H1 (cell line): ENCODE measurements at regions not wholly inside any gene's neighbourhood (a gene's known extent, or its start where the extent isn't known, plus 50 kb on each side); places are given as distances from the start of the nearest gene placed in this dataset.

Experiments
- CTCF ChIA-PET: fragments of 300-600 bp; sonication (Branson Sonifier 250); formaldehyde crosslinking; loops from one replicate; lab custom pipeline; 2021; ENCODE audit not compliant: partially characterized antibody; lab: Charles Lee
- POLR2A ChIA-PET: fragments of 300-600 bp; sonication (Branson Sonifier 250); formaldehyde crosslinking; loops from one replicate; lab custom pipeline; 2021; ENCODE audit warnings: inconsistent platforms; ENCODE audit not compliant: partially characterized antibody; lab: Charles Lee
- DNase-seq, 2 experiments: peaks; one replicate each; pipeline versions ENCODE4 v3.0.0 to v3.0.0-alpha.2; 2010 to 2022; ENCODE audit warnings: low spot score in 2 of 2, low read depth in 1 of 2, mixed read lengths in 1 of 2
- FAIRE-seq: peaks from 2 replicates; lab custom pipeline; 2011; peaks lifted over from hg19 to GRCh38; lab: Jason Lieb, UNC
- H2AFZ ChIP-seq: 2 replicates; pipeline ENCODE4 v1.8.1; 2012; ENCODE audit warnings: low read length, inconsistent platforms
- H2AK5ac ChIP-seq: 2 replicates; pipeline ENCODE4 v1.6.1; 2013; ENCODE audit warnings: low read depth, low read length
- H2BK120ac ChIP-seq: replicated peaks from 2 replicates; pipeline ENCODE3; 2013; ENCODE audit warnings: low read depth, low read length, inconsistent platforms
- H2BK12ac ChIP-seq: 2 replicates; pipeline ENCODE4 v1.6.1; 2013; ENCODE audit warnings: low read depth, low read length
- H2BK15ac ChIP-seq: 2 replicates; pipeline ENCODE4 v1.6.1; 2013; ENCODE audit warnings: low read length
- H2BK20ac ChIP-seq: 2 replicates; pipeline ENCODE4 v1.6.1; 2013; ENCODE audit warnings: low read length
- H2BK5ac ChIP-seq: 2 replicates; pipeline ENCODE4 v1.6.1; 2013; ENCODE audit warnings: low read depth, low read length
- H3K14ac ChIP-seq: 2 replicates; pipeline ENCODE4 v1.6.1; 2013; ENCODE audit warnings: inconsistent platforms; ENCODE audit not compliant: insufficient read length
- H3K18ac ChIP-seq: 2 replicates; pipeline ENCODE4 v1.6.1; 2013; ENCODE audit warnings: low read length; ENCODE audit errors: extremely low read depth
- H3K23ac ChIP-seq: 2 replicates; pipeline ENCODE4 v1.6.1; 2013; ENCODE audit warnings: inconsistent platforms; ENCODE audit not compliant: insufficient read length
- H3K23me2 ChIP-seq: 2 replicates; pipeline ENCODE4 v1.6.1; 2013; ENCODE audit warnings: low read depth, low read length
- H3K27ac ChIP-seq: 2 replicates; pipeline ENCODE4 v1.6.1; 2011; ENCODE audit warnings: low read depth, low read length, inconsistent platforms
- H3K27me3 ChIP-seq, 4 experiments: replicated peaks in 1 of 4; 1 replicate in 1 of 4; 2 replicates in 3 of 4; pipeline versions ENCODE4 v1.6.1 to v1.8.1; 2011 to 2013; ENCODE audit warnings: low read length in 3 of 4, mild to moderate bottlenecking in 3 of 4, inconsistent platforms in 2 of 4, mixed read lengths in 2 of 4, moderate library complexity in 1 of 4; ENCODE audit not compliant: control insufficient read depth in 3 of 4, insufficient read depth in 3 of 4; ENCODE audit errors: extremely low read depth in 1 of 4
- H3K36me3 ChIP-seq, 4 experiments: 2 replicates each; pipeline versions ENCODE4 v1.6.1 to v1.8.1; 2011 to 2013; ENCODE audit warnings: mild to moderate bottlenecking in 4 of 4, low read length in 3 of 4, moderate library complexity in 2 of 4, control low read depth in 1 of 4, inconsistent platforms in 1 of 4; ENCODE audit not compliant: insufficient read depth in 4 of 4, control insufficient read depth in 2 of 4
- H3K4ac ChIP-seq: replicated peaks from 2 replicates; pipeline ENCODE3; 2013; ENCODE audit warnings: low read length, low read depth, mixed read lengths, inconsistent platforms; ENCODE audit not compliant: insufficient read length
- H3K4me1 ChIP-seq, 4 experiments: replicated peaks in 1 of 4; 1 replicate in 1 of 4; 2 replicates in 3 of 4; pipeline versions ENCODE4 v1.6.1 to v1.8.1; 2011 to 2013; ENCODE audit warnings: low read length in 3 of 4, inconsistent platforms in 2 of 4, mixed read lengths in 1 of 4; ENCODE audit not compliant: insufficient read depth in 4 of 4, control insufficient read depth in 3 of 4
- H3K4me2 ChIP-seq, 2 experiments: 2 replicates each; pipeline versions ENCODE4 v1.6.1 to v1.8.1; 2011 to 2013; ENCODE audit warnings: low read depth in 2 of 2, low read length in 2 of 2, control low read depth in 1 of 2, inconsistent platforms in 1 of 2, mild to moderate bottlenecking in 1 of 2; ENCODE audit not compliant: insufficient read depth in 1 of 2
- H3K4me3 ChIP-seq, 4 experiments: fragments of 200-600, 300-600 bp in 1 of 4; sonication (generic), shearing (Covaris generic), sonication (Bioruptor Twin) in 1 of 4; 2 replicates each; pipeline versions ENCODE4 v1.5.1 to v1.8.1; 2011 to 2016; ENCODE audit warnings: low read length in 4 of 4, low read depth in 3 of 4, control low read depth in 2 of 4, inconsistent platforms in 2 of 4, mild to moderate bottlenecking in 2 of 4, mixed read lengths in 1 of 4, moderate library complexity in 1 of 4; ENCODE audit not compliant: insufficient read depth in 2 of 4; ENCODE audit errors: extremely low read depth in 1 of 4
- H3K56ac ChIP-seq: replicated peaks from 2 replicates; pipeline ENCODE3; 2013; ENCODE audit warnings: low read depth, mild to moderate bottlenecking, mixed read lengths, low read length, inconsistent platforms; ENCODE audit not compliant: insufficient read length
- H3K79me1 ChIP-seq: 2 replicates; pipeline ENCODE4 v1.6.1; 2013; ENCODE audit warnings: low read depth, low read length, control low read depth
- H3K79me2 ChIP-seq, 2 experiments: 2 replicates each; pipeline versions ENCODE4 v1.6.1 to v1.8.1; 2012 to 2013; ENCODE audit warnings: low read length in 2 of 2, mild to moderate bottlenecking in 2 of 2, inconsistent platforms in 1 of 2; ENCODE audit not compliant: insufficient read depth in 2 of 2, control insufficient read depth in 1 of 2
- H3K9ac ChIP-seq, 4 experiments: replicated peaks in 1 of 4; 1 replicate in 1 of 4; 2 replicates in 3 of 4; pipeline versions ENCODE4 v1.6.1 to v1.8.1; 2011 to 2013; ENCODE audit warnings: low read depth in 3 of 4, low read length in 3 of 4, control low read depth in 2 of 4, mild to moderate bottlenecking in 2 of 4, moderate library complexity in 2 of 4, inconsistent platforms in 1 of 4; ENCODE audit errors: extremely low read depth in 1 of 4
- H3K9me3 ChIP-seq, 2 experiments: 2 replicates each; pipeline versions ENCODE4 v1.6.1 to v1.8.1; 2012 to 2013; ENCODE audit warnings: mild to moderate bottlenecking in 2 of 2, moderate library complexity in 2 of 2, control low read depth in 1 of 2, inconsistent platforms in 1 of 2, low read depth in 1 of 2, low read length in 1 of 2, mixed read lengths in 1 of 2; ENCODE audit not compliant: insufficient read depth in 2 of 2
- H4K20me1 ChIP-seq, 2 experiments: replicated peaks in 1 of 2; 2 replicates each; pipeline versions ENCODE3 to v1.8.1; 2011 to 2013; ENCODE audit warnings: inconsistent platforms in 2 of 2, low read length in 2 of 2, mild to moderate bottlenecking in 1 of 2; ENCODE audit not compliant: insufficient read depth in 2 of 2, control insufficient read depth in 1 of 2
- H4K5ac ChIP-seq: 2 replicates; pipeline ENCODE4 v1.6.1; 2013; ENCODE audit warnings: low read length, low read depth, mixed read lengths, inconsistent platforms; ENCODE audit not compliant: insufficient read length
- H4K8ac ChIP-seq: 2 replicates; pipeline ENCODE4 v1.8.0; 2013; ENCODE audit warnings: mild to moderate bottlenecking, moderate library complexity, low read length, inconsistent platforms; ENCODE audit not compliant: insufficient read depth; ENCODE audit errors: extremely low read depth
- H4K91ac ChIP-seq: replicated peaks from 2 replicates; pipeline ENCODE3; 2013; ENCODE audit warnings: low read length, mixed read lengths, inconsistent platforms; ENCODE audit not compliant: insufficient read length
- CBX8 ChIP-seq: fragments of 300-800, 300-1000 bp; sonication (generic); IDR thresholded peaks from 2 replicates; pipeline ENCODE4 v1.7.1; 2016; ENCODE audit warnings: low read depth, low read length, borderline replicate concordance
- CEBPB ChIP-seq: IDR thresholded peaks from 2 replicates; pipeline ENCODE4 v1.6.1; 2012; ENCODE audit warnings: low read depth, low read length
- HDAC2 ChIP-seq, 2 experiments: fragments of 300-600 bp in 1 of 2; sonication (generic) in 1 of 2; IDR thresholded peaks; 2 replicates each; pipeline ENCODE4 v1.6.1; 2011 to 2012; ENCODE audit warnings: low read depth in 2 of 2, low read length in 2 of 2, mild to moderate bottlenecking in 2 of 2, moderate library complexity in 2 of 2, borderline replicate concordance in 1 of 2, inconsistent platforms in 1 of 2
- JUN ChIP-seq: IDR thresholded peaks from 2 replicates; pipeline ENCODE4 v1.6.1; 2011; ENCODE audit warnings: low read depth, mild to moderate bottlenecking, improper control_type of control experiment, low read length
- KDM4A ChIP-seq: IDR thresholded peaks from one replicate; pipeline ENCODE4 v1.7.1; 2012; ENCODE audit warnings: low read depth, mild to moderate bottlenecking, moderate library complexity, low read length, inconsistent platforms; ENCODE audit not compliant: severe bottlenecking
- RAD21 ChIP-seq, 2 experiments: IDR thresholded peaks in 1 of 2; conservative IDR thresholded peaks in 1 of 2; 2 replicates each; pipeline ENCODE4 v1.6.1; 2011; ENCODE audit warnings: low read depth in 2 of 2, low read length in 2 of 2, improper control_type of control experiment in 1 of 2, inconsistent platforms in 1 of 2, mild to moderate bottlenecking in 1 of 2, moderate library complexity in 1 of 2
- SUZ12 ChIP-seq: fragments of 200-600 bp; sonication (generic); IDR thresholded peaks from 2 replicates; pipeline ENCODE4 v1.6.1; 2012; ENCODE audit warnings: mild to moderate bottlenecking, inconsistent platforms, low read length, moderate library complexity, mixed read lengths
- WGBS, 2 experiments: shearing (Covaris generic) in 1 of 2; methylation state at CpG; one replicate each; pipeline versions ENCODE4 v1.1.6 to v1.1.7; 2013 to 2015; ENCODE audit warnings: low lambda C conversion rate in 2 of 2, mixed read lengths in 2 of 2, inconsistent platforms in 1 of 2, low coverage in 1 of 2, missing lambda C conversion rate in 1 of 2; ENCODE audit not compliant: insufficient replicate concordance in 2 of 2, insufficient coverage in 1 of 2, insufficient read length in 1 of 2; ENCODE audit errors: extremely low coverage in 1 of 2, missing lambda C conversion rate in 1 of 2; 5-methylcytosine and 5-hydroxymethylcytosine counted together

DNA sequence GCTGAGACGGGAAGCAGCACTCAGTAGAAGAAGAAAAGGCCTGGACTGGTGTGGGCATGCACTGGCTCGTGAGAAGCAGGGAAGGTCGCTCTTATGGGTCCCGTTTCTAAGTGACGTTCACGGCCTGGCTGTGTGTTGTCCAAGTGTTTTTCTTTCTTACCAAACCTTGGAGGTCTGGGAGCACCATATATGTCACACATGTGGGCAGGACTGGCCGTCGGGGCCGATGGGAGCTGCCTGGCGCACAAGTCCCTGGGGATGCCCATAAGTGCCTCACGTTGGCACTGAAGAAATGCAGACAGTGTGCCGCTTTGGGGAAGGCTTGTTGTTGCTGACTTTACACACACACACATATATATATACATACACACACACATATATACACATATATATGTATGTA is 86.0 kb upstream of the DUSP22 start:
- 93% methylated on average over 12 of the region's 12 CpGs; no CpG with 5 or more reads in 1 of the 2 experiments for WGBS, 2 experiments
- H2BK12ac ChIP-seq = no peak overlapping the region
- H3K4me3 ChIP-seq = no peak overlapping the region
- POLR2A ChIA-PET = no interaction called here
- FAIRE-seq = no peak
- H4K8ac ChIP-seq = no peak overlapping the region
- H3K27me3 ChIP-seq = no peaks in the 10 kb centered on the region
- H4K20me1 ChIP-seq = no peaks in the 10 kb centered on the region
- no peak overlapping the region for H4K91ac ChIP-seq
- H3K56ac ChIP-seq = no peak overlapping the region
- H3K27ac ChIP-seq = no peak overlapping the region
- no peaks in the 10 kb centered on the region for H3K36me3 ChIP-seq
- H2AK5ac ChIP-seq = no peak overlapping the region
- no peak overlapping the region for H3K9ac ChIP-seq
- H3K4me2 ChIP-seq = no peak overlapping the region
- H2BK120ac ChIP-seq = no peak overlapping the region
- no peak overlapping the region for H4K5ac ChIP-seq
- no peak overlapping the region for H2AFZ ChIP-seq
- H3K4ac ChIP-seq = no peak overlapping the region
- H2BK5ac ChIP-seq = no peak overlapping the region
- no peak overlapping the region for H3K23ac ChIP-seq
- no peaks in the 10 kb centered on the region for H3K79me2 ChIP-seq
- no peak overlapping the region for H2BK20ac ChIP-seq
- no peak for TF ChIP-seq RAD21 (IDR thresholded peaks at IDR 0.05 in 1 of 2, conservative IDR thresholded peaks at IDR 0.05 in 1 of 2; ENCODE audit: low read depth in 2 of 2, low read length in 2 of 2)
- no peak for TF ChIP-seq CBX8
- TF ChIP-seq KDM4A = no peak
- no peak for TF ChIP-seq JUN
- TF ChIP-seq CEBPB = no peak
- no peak for TF ChIP-seq HDAC2 (IDR thresholded peaks at IDR 0.05; ENCODE audit: borderline replicate concordance in 1 of 2, low read depth in 2 of 2, low read length in 2 of 2)
- no peak for TF ChIP-seq SUZ12
- H3K79me1 ChIP-seq = no peaks in the 10 kb centered on the region
- DNase-seq = no peak
- H3K9me3 ChIP-seq = no peaks in the 10 kb centered on the region
- H3K4me1 ChIP-seq = no peaks in the 10 kb centered on the region; a peak in 2 of 7 replicates
- H2BK15ac ChIP-seq = no peak overlapping the region
- H3K23me2 ChIP-seq = no peaks in the 10 kb centered on the region
- CTCF ChIA-PET = interaction anchor here (0.8 to 5.6 kb wide), 4 partner anchors 8 to 18 kb away, joined by 3 to 27 read pairs (median 3); no protein-coding TSS in a partner anchor
- H3K14ac ChIP-seq = no peak overlapping the region
- no peak overlapping the region for H3K18ac ChIP-seq
